A673 (cell line): ENCODE measurements at regions not wholly inside any gene's neighbourhood (a gene's known extent, or its start where the extent isn't known, plus 50 kb on each side); places are given as distances from the start of the nearest gene placed in this dataset.

Experiments used
- BruUV-seq: library from RNA; stranded (reverse); fragments of 400-500 nt; replicated peaks from 2 replicates; lab custom pipeline; 2021; lab: Mats Ljungman, UMichigan
- CTCF ChIA-PET: fragments of 300-600 bp; sonication (Branson Sonifier 250); formaldehyde crosslinking; loops from one replicate; lab custom pipeline; 2022; ENCODE audit warnings: antibody characterized with exemption; lab: Charles Lee
- POLR2A ChIA-PET: fragments of 300-600 bp; sonication (Branson Sonifier 250); formaldehyde crosslinking; loops from one replicate; lab custom pipeline; 2022; ENCODE audit warnings: antibody characterized with exemption; ENCODE audit not compliant: low non-redundant PET; lab: Charles Lee
- DNase-seq: peaks from one replicate; pipeline ENCODE4 v3.0.0-alpha.2; 2015; ENCODE audit warnings: low spot score
- H3K27ac ChIP-seq: fragments of 200-600 bp; sonication (generic); 2 replicates; pipeline ENCODE4 v1.5.1; 2016; ENCODE audit warnings: mixed run types, low read depth, mild to moderate bottlenecking, mixed read lengths, antibody characterized with exemption, low read length; ENCODE audit not compliant: poor library complexity, severe bottlenecking
- H3K27me3 ChIP-seq: fragments of 200-600 bp; sonication (generic); replicated peaks from 2 replicates; pipeline ENCODE4 v1.6.1; 2017; ENCODE audit warnings: mixed run types, low read depth, mild to moderate bottlenecking, mixed read lengths, antibody characterized with exemption, low read length; ENCODE audit not compliant: insufficient read depth, poor library complexity
- H3K36me3 ChIP-seq: fragments of 200-600 bp; sonication (generic); 2 replicates; pipeline ENCODE4 v1.6.1; 2016; ENCODE audit warnings: mixed run types, mild to moderate bottlenecking, mixed read lengths, antibody characterized with exemption, low read length; ENCODE audit not compliant: insufficient read depth, poor library complexity, severe bottlenecking
- H3K4me1 ChIP-seq: fragments of 200-600 bp; sonication (generic); 2 replicates; pipeline ENCODE4 v1.6.1; 2017; ENCODE audit warnings: mixed run types, mild to moderate bottlenecking, mixed read lengths, antibody characterized with exemption, low read length; ENCODE audit not compliant: insufficient read depth, poor library complexity, severe bottlenecking
- H3K4me3 ChIP-seq: fragments of 200-600 bp; sonication (generic); 2 replicates; pipeline ENCODE4 v1.5.1; 2016; ENCODE audit warnings: low read depth, mixed run types, mild to moderate bottlenecking, mixed read lengths, low read length; ENCODE audit not compliant: poor library complexity, severe bottlenecking
- H3K9me3 ChIP-seq: fragments of 200-600 bp; sonication (generic); 2 replicates; pipeline ENCODE4 v1.6.1; 2016; ENCODE audit warnings: mixed run types, low read depth, mild to moderate bottlenecking, mixed read lengths, antibody characterized with exemption, low read length; ENCODE audit not compliant: poor library complexity, severe bottlenecking
- CTCF ChIP-seq: fragments of 300-800, 200-600 bp; sonication (generic); conservative IDR thresholded peaks from 2 replicates; pipeline ENCODE4 v1.5.1; 2017; ENCODE audit warnings: low read depth, mild to moderate bottlenecking, antibody characterized with exemption, low read length, moderate library complexity, mixed read lengths
- EZH2 ChIP-seq: fragments of 200-600 bp; sonication (generic); IDR thresholded peaks from 2 replicates; pipeline ENCODE4 v1.6.1; 2017; ENCODE audit warnings: borderline replicate concordance, low read depth, mild to moderate bottlenecking, mixed read lengths, antibody characterized with exemption, low read length; ENCODE audit not compliant: poor library complexity, severe bottlenecking
- intact Hi-C: fragments of 100-400 bp; cut with micrococcal nuclease; formaldehyde crosslinking; loops from one replicate; pipeline ENCODE4 v1.10.0; 2022; ENCODE audit not compliant: unreplicated experiment

DNA sequence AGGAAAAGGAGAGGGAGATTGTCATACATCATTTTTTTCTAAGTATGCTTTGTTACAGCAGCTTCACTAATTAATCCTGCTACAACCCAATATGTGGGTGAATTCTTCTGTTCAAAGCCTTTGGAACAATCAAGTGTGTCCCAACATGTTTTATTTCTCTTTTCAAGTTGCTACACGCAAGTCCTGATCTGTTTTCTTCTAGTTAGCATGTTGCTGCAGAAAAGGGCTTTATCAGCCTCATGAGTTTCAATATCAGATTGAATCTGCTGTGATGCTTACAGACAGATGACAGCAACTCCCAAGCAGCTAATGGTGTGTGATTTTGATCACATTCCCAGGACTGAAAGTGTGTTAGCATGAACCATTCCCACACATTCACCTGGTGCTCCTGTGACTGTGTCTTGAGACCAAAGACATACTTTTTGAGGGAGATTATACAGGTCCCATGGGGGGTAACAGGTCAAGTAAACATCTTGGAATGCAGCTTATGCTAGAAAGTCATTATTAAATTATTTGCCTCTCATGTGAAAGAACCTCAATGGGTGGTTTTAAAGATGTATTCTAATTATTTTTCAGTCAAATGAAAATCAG lies 96.9 kb upstream of the KCNJ16 start:
- DNase-seq, result no peak
- no TSS peak for BruUV-seq
- ChIA-PET CTCF (no interaction called here), POLR2A (no interaction called here)
- TF ChIP-seq EZH2, result no peak
- intact Hi-C loops, result no loop called here
- Histone ChIP-seq H3K4me3 (no peak overlapping the region), H3K4me1 (no peaks in the 10 kb centered on the region), H3K9me3 (no peaks in the 10 kb centered on the region), H3K27me3 (peaks cover 4% of the 10 kb centered on the region), H3K36me3 (no peaks in the 10 kb centered on the region), H3K27ac (no peak overlapping the region)

DNA sequence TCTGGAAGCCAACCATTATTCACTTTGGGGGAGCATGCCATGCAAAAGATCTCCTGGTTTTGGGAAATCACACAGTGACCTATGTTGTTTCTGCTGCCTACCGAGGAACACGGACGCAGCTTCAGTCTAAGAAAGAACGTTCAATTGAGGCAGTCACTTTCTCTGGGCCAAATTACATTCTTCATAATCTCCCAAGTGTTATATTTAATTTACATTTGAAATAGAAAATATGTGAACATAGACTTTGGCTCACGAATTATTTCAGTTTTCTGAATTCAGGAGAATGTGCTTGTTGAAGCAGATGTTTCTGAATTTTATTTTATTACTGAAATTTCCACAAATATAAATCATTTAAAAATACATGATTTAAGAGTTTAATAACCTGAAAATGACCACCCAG lies 93.6 kb upstream of the KCNJ16 start:
- intact Hi-C loops, result no loop called here
- POLR2A ChIA-PET, result no interaction called here
- Histone ChIP-seq H3K4me1 (no peaks in the 10 kb centered on the region), H3K4me3 (no peak overlapping the region), H3K9me3 (no peaks in the 10 kb centered on the region), H3K27me3 (peaks cover 4% of the 10 kb centered on the region), H3K27ac (no peak overlapping the region), H3K36me3 (no peaks in the 10 kb centered on the region)
- BruUV-seq, result no TSS peak
- no peak for TF ChIP-seq CTCF
- no peak for TF ChIP-seq EZH2
- CTCF ChIA-PET, result no interaction called here
- DNase-seq, result no peak

GRCh38 chr17:69995476-69995875 lies 79.5 kb upstream of the KCNJ16 start:
- H3K4me3 ChIP-seq, result no peak overlapping the region
- no TSS peak for BruUV-seq
- H3K27me3 ChIP-seq, result no peaks in the 10 kb centered on the region
- ChIA-PET POLR2A (no interaction called here), CTCF (no interaction called here)
- no peaks in the 10 kb centered on the region for H3K9me3 ChIP-seq
- H3K36me3 ChIP-seq, result no peaks in the 10 kb centered on the region
- no peak for DNase-seq
- no peak for TF ChIP-seq CTCF
- no peak for TF ChIP-seq EZH2
- intact Hi-C loops, result no loop called here
- no peak overlapping the region for H3K27ac ChIP-seq
- no peaks in the 10 kb centered on the region for H3K4me1 ChIP-seq

- Histone ChIP-seq H3K36me3 (no peaks in the 10 kb centered on the region), H3K4me1 (no peaks in the 10 kb centered on the region), H3K4me3 (no peak overlapping the region), H3K27me3 (no peaks in the 10 kb centered on the region), H3K27ac (no peak overlapping the region), H3K9me3 (no peaks in the 10 kb centered on the region)
- BruUV-seq, result no TSS peak
- POLR2A ChIA-PET, result no interaction called here
- CTCF ChIA-PET, result no interaction called here
- intact Hi-C loops, result no loop called here
- TF ChIP-seq EZH2, result no peak
- TF ChIP-seq CTCF, result no peak
- no peak for DNase-seq
Observed at GRCh38 chr17:69997332-69997731, 77.7 kb upstream of the KCNJ16 start.
